Activated effector memory CD4-positive, alpha-beta T cell treated with Interleukin-2 at 50 U/mL for 16 hours (primary cell): ENCODE measurements at regions not wholly inside any gene's neighbourhood (a gene's known extent, or its start where the extent isn't known, plus 50 kb on each side); places are given as distances from the start of the nearest gene placed in this dataset.
"Not testable (repeated sequence)": the region's sequence is repeated elsewhere in the genome, so short reads cannot be mapped to it uniquely, and the experiment has no call there.

Experiments used
- DNase-seq: peaks from one replicate; pipeline ENCODE4 v3.0.0-alpha.2; 2020

- DNase-seq = no peak
Observed at GRCh38 chr2:239558661-239559060, 157.8 kb upstream of the HDAC4 start.

DNA sequence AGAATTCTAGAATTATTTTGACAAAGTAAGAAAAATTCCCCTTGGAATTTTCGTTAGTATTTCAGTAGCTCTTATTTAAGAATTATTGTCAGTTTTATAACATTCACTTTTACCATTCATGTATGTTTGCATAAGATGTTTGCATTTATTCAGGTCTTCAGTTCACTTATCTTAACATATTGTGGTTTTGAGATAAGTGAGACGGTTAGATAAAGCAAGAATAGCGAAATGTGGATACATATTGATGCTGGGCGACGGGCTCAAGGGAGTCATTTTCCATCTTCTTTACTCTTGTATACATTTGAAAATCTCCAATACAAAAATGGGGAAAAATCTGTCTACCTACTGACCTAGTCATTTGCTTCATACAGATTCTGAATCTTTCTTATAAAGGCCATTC lies 156.7 kb upstream of the HDAC4 start:
- no peak for DNase-seq

DNA sequence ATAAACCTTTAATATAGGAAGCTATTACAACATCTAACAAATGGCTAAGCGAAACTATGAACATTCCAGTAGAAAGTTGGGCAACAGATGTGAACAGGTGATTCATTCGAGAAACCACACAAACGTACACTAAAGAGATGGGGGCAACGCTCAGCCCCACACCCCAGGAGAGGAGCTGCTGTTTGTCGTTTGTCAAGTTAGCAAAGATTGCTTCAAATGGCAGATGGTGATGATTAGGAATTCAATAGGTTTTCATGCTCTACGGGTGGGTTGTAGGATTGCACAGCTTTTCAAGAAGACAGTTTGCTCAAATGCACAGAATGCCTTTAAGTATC lies 154.7 kb upstream of the HDAC4 start:
- no peak for DNase-seq

GRCh38 chr2:239554766-239555570 lies 154.1 kb upstream of the HDAC4 start:
- no peak for DNase-seq

GRCh38 chr2:239553376-239554000 lies 152.7 kb upstream of the HDAC4 start:
- DNase-seq = no peak

DNA sequence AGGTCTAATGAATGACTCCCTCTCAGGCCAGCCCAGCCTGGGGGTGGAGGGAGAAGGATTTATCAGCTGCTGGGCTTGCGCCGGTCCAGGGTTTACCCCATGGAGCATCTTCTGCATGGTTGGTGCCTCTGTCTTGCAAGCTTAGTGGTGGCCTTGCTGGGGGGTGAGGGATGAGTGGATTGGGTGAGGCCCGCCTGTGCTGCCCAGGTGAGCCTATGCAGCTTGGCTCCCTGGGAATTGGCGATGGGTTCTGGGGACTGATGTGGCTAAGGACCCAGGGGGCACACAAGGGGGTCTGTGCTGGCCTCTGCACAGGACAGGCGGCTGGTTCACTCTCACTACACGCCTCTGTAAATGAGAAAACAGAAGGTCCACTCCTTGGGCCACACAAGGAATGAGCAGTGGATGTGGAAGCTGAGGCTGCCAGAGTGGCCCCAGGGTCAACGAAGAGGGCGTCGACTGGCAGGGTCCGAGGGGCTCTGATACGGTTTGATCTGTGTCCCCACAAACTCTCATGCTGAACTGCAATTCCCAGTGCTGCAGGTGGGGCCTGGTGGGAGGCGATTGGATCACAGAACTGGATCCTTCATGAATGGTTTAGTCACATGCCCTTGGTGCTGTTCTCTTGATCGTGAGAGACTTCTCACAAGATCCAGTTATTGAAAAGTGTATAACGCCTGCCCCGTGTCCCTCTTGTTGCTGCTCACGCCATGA lies 151.6 kb upstream of the HDAC4 start:
- no peak for DNase-seq

GRCh38 chr2:239551206-239551605 lies 150.4 kb upstream of the HDAC4 start:
- DNase-seq = no peak

- DNase-seq = no peak
Observed at GRCh38 chr2:239550357-239550756, 149.5 kb upstream of the HDAC4 start.

DNA sequence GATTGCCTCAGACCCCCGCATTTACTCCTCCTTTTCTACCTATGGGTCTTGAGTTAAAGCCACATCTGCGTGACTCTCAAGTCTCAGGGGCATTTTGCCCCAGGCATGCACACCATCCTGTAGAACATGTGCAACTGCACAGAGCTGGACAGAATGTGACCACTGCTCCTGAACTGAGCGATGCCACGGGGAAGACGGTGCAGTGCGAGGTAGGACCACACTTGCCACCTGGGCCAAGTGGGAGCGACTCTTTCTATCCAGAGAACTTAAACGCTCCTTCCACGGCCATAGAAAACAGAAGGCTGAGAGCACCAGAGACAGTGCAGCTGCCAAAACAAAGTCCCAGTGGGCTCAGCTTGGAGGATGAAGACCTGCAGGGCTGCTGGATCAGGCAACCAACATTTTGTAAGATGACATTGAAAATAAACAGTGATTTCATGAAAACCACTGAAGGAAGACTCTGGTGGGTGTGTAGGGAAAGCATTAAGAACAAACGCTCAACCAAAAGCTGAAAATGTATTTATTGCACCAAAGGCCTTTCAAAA lies 149.0 kb upstream of the HDAC4 start:
- no peak for DNase-seq

DNA sequence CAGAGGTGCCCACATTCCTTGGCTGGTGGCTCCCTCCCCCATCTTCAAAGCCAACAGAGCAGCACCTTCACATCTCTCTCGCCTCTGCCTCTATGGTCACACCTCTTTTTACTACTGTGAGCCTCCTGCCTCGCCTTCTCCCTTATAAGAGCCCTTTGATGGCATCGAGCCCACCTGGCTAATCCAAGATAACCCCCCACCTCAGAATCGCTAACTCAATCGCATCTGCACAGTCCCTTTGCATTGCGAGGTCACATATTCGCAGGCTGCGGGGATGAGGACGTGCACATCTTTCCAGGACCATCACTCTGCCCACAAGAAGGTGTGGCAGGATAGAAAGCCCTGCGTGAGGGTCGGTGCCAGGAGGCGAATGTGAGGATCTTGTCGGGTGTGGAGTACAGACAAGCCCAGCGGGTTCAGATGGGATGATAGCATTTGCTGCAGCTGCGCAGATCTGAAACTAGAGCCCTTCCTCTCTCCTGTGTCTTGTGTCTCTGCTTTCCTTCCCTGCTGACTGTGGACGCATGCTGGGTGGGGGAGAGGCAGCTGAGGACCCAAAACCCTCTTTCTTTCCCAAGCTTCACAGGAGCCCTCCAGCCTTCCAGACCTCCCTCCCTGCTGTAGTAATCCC lies 148.3 kb upstream of the HDAC4 start:
- no peak for DNase-seq

DNA sequence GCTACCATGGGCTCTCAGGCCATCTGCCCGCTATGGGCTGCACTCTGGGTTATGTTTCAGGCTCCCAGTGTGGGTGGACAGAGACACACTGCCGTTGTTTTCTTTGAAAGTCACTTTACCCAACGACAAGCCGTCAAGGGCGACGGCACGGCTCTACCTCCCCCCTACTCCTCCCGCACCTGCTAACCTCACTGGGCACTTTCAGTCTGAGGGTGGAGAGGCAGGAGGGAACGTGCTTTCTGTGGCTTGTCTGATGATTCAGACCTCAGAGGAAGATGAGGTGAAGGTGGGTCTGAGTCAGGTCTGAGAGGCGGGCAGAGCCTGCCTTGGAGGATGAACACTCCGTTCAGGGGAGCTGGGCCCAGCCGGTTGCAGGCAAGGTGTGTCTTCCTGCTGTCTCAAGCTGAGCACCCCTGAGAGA lies 147.6 kb upstream of the HDAC4 start:
- DNase-seq = peak; percentile 45

DNA sequence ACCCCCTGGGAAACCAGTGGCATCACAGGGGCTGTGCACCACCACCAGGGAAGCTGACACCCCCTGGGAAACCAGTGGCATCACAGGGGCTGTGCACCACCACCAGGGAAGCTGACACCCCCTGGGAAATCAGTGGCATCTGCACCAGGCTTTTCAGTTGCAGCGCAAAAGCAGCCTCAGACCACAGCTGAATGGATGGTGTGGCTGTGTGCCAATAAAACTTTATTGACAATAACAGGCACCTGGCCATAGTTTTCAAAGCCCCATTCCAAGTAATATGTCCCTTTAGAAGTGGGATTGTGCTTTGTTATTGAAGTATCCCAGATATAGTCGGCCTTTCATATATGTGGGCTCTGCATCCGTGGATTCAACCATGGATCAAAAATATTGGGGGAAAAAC lies 146.3 kb upstream of the HDAC4 start:
- not testable (repeated sequence) for DNase-seq

DNA sequence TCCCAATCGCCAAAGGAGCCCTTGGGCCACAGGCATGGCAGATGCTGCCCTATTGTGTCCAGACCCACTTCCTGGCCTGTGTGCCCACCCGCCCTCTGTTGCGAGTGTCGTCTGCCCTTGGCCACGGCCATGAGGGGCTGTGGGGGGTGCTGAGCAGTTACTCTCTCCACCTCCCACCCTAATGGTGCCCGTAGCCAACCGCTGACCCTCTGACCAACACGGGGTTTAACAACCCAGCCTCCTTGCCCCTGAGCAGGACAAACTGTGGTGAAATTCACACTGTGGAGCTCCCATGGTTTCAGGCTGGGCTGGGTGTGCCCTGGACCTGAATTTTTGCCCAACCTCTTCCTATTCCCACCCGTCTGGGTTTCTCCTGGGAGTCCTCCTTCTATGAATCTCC lies 145.7 kb upstream of the HDAC4 start:
- DNase-seq = no peak

GRCh38 chr2:239545741-239546392 lies 145.0 kb upstream of the HDAC4 start:
- no peak for DNase-seq

DNA sequence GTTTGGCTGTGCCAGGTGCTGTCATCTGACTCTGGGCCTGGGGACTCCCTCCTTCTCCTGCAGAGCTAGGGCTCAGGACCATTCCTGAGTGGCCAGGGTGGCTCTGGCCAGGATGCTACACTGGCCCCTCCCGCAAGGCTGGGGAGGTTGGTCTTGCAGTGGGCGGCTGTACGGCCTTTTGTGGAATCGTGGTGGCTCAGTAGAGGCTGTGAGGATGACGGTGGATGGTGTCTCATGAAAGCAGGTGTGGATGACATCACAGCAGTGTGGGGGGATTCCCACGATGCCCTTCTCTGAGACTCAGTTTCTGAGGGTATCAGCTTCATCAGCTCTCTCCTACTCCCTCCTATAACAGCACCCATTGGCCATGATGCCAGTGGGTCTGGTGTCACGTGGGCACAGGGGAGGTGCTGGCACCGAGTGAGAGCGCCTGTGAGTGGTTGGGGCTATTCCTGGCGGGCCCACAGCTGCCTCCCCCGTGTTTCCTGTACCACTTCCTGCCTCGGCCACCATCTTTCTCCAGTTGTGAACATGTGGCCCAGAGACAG lies 144.2 kb upstream of the HDAC4 start:
- DNase-seq = no peak

DNA sequence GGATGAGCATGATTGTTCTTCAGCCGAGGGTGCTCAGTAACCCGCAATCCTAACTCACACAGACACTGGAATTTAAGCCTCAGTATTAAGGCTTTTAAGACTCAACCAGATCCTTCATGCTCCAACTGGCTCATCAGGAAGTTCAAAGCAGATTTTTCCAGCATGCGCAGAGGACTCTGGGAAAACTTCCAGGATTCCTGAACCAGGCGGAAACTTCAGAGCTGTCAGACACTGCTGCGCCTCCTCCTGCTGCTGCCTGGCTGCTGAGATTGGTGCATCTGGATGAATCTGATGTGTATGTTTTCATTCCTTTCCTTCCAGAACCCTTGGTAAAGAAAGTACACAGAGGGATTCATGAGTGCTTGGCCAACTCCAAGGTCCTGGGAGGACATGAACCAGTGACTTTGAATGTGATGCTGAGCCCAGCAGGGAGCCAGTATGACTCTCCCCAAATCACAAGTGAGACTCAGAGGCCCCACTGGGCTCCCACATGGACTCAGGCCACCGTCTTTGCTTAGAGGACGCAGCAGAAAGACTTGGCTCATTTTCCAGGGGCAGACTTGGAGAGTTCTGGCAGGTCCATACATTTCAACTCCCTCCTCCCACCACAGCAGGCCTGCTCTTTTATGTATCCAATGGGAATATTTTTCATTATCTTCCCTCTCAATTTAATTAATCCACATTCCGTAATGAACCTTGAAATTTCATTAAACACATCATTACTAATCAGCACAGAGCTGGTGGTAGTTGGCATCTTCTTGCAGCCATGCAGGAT lies 143.5 kb upstream of the HDAC4 start:
- DNase-seq = no peak

GRCh38 chr2:239543702-239544101 lies 142.9 kb upstream of the HDAC4 start:
- DNase-seq = no peak

DNA sequence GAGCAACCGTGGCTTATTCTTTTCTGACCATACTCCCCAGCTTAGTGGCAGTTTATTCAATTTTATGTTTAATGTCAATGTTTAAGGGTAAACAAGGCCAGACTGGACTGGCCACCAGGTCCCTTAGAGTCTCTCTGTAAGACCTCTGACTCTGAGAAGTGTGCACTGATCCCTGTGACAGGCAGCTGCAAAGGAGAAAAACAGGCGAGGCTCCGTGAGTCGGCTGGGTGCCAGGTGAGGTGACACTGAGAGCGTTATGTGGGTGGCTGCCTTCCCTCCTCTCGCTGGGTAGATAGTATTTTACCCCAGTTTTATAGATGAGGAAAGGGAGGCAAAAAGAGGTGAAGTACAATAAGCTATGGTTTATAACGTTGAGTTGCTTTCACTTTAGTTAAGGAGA lies 139.4 kb upstream of the HDAC4 start:
- DNase-seq = no peak

DNA sequence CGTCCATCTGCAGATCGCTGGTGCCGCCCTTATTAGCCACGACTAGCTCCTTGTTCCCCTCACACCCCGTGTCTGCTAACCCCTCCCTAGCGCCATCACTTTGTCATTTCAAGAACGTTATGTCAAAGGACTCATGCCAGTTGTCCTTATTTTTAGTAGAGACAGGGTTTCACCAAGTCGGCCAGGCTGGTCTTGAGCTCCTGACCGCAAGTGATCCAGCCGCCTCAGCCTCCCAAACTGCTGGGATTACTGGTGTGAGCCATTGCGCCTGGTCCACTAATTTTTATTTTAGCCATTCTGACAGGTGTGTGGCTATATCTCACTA lies 138.9 kb upstream of the HDAC4 start:
- DNase-seq = no peak

DNA sequence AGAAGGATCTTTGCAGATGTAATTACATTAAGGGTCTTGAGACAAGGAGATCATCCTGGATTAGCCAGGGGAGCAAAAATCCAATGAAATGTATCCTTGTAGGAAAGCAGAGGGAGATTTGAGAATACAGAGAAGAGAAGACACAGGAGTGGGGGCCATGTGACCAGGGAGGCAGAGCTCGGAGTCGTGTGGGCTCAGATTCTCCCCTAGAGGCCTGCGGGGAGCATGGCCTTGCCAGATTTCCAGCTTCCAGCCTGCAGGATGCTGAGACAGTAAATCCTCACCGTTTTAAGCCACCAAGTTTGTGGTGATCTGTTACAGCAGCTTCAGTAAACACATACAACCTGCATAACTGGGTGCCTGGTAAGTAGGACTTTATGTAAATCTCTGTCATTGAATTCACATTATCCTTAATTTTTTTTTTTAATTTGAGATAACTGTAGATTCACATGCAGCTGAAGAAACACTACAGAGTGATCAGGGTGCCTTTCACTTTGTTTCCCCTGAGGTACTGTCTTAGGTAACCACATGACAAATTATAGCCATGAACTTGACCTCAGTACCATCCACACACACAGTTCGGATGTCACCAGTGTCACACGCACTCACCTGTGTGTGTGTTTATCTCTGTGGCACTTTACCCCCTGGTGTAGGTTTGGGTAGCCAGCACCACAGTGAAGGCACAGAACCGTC lies 138.4 kb upstream of the HDAC4 start:
- DNase-seq = no peak

DNA sequence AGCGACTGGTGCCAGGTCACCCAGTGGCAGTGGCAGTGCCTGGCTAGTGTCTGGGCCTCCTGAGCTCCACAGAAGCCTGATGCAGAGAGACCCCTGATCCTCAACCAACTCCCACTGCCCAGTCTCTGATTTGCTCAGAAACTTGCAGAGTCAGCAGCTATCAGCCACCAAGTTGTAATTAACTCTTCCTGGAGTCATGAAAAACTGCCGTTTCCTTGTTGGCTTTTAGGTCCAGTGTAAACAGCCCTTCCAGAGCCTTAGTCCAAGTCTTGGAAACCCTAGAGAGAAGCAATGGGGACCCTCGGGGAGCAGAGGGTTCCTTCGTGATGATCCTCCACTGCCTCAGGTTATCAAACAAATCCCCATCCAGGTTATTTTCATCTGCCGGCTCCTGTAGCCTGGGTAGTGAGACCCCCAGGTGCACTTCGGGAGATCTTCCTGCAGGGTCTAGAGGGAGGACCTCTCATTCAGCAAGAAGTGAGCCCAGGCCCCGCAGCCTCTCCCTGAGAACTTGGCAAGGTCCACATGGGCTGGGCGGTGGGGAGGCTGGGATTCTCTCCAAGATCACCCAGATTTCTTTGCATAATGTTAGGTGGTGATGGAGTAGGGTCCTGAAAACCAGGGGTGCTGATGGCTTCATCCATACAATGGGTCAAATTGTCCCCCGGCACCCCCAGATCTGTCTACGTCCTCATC lies 137.7 kb upstream of the HDAC4 start:
- no peak for DNase-seq
